GM23338 (cell line): ENCODE measurements at regions not wholly inside any gene's neighbourhood (a gene's known extent, or its start where the extent isn't known, plus 50 kb on each side); places are given as distances from the start of the nearest gene placed in this dataset.

ENCODE experiments used
- ATAC-seq: fragments of 200-7000 bp; cut with Tn5 transposase; 3 replicates; pipeline ENCODE4 v1.9.1; 2020
- DNase-seq: peaks from one replicate; pipeline ENCODE4 v3.0.0-alpha.2; 2015; ENCODE audit warnings: low spot score
- H2AFZ ChIP-seq: fragments of 200-600 bp; sonication (generic); 2 replicates; pipeline ENCODE4 v1.8.0; 2016; ENCODE audit warnings: antibody characterized with exemption, mild to moderate bottlenecking, moderate library complexity
- H3F3A ChIP-seq: fragments of 200-600 bp; sonication (generic); replicated peaks from 2 replicates; pipeline ENCODE4 v1.8.0; 2017; ENCODE audit warnings: antibody characterized with exemption, mixed run types, low read depth
- H3K27ac ChIP-seq: fragments of 200-600 bp; sonication (generic); 2 replicates; pipeline ENCODE4 v1.6.1; 2016; ENCODE audit warnings: low read depth
- H3K27me3 ChIP-seq: fragments of 200-600 bp; sonication (generic); 2 replicates; pipeline ENCODE4 v1.8.0; 2016; ENCODE audit warnings: mild to moderate bottlenecking, mixed run types, moderate library complexity; ENCODE audit not compliant: insufficient read depth
- H3K36me3 ChIP-seq: fragments of 200-600 bp; sonication (generic); 2 replicates; pipeline ENCODE4 v1.8.0; 2016; ENCODE audit warnings: mild to moderate bottlenecking; ENCODE audit not compliant: insufficient read depth
- H3K4me1 ChIP-seq: fragments of 200-600 bp; sonication (generic); 2 replicates; pipeline ENCODE4 v1.8.0; 2016; ENCODE audit warnings: mild to moderate bottlenecking, moderate library complexity; ENCODE audit not compliant: insufficient read depth
- H3K4me2 ChIP-seq: fragments of 200-600 bp; sonication (generic); 2 replicates; pipeline ENCODE4 v1.7.1; 2017; ENCODE audit warnings: mixed run types
- H3K4me3 ChIP-seq: fragments of 200-600 bp; sonication (generic); 2 replicates; pipeline ENCODE4 v1.6.1; 2016; ENCODE audit warnings: mixed run types
- H3K79me2 ChIP-seq: fragments of 200-600 bp; sonication (generic); replicated peaks from 2 replicates; pipeline ENCODE4 v1.8.0; 2017; ENCODE audit warnings: mild to moderate bottlenecking; ENCODE audit not compliant: insufficient read depth
- H3K9me2 ChIP-seq: fragments of 200-600 bp; sonication (generic); 2 replicates; pipeline ENCODE4 v1.8.0; 2017; ENCODE audit not compliant: insufficient read depth
- H4K20me1 ChIP-seq: fragments of 200-600 bp; sonication (generic); replicated peaks from 2 replicates; pipeline ENCODE4 v1.8.0; 2017; ENCODE audit warnings: mild to moderate bottlenecking; ENCODE audit not compliant: insufficient read depth
- H3K27ac Mint-ChIP-seq: 2 replicates; pipeline ENCODE4 v1.8.0; 2020; ENCODE audit warnings: inconsistent platforms, mild to moderate bottlenecking, moderate library complexity, mixed read lengths
- H3K27me3 Mint-ChIP-seq: 3 replicates; pipeline ENCODE4 v1.8.0; 2022; ENCODE audit warnings: low read depth, mild to moderate bottlenecking, moderate library complexity, mixed read lengths, inconsistent platforms; ENCODE audit not compliant: insufficient read depth, poor library complexity
- H3K36me3 Mint-ChIP-seq: 3 replicates; pipeline ENCODE4 v1.8.0; 2021; ENCODE audit warnings: low read depth, mild to moderate bottlenecking, inconsistent platforms, moderate library complexity, mixed read lengths
- H3K4me1 Mint-ChIP-seq: 3 replicates; pipeline ENCODE4 v1.8.0; 2020; ENCODE audit warnings: mild to moderate bottlenecking, inconsistent platforms, mixed read lengths
- H3K4me3 Mint-ChIP-seq: 3 replicates; pipeline ENCODE4 v1.8.0; 2021; ENCODE audit warnings: moderate library complexity, mild to moderate bottlenecking, inconsistent platforms, mixed read lengths
- H3K9me3 Mint-ChIP-seq: 3 replicates; pipeline ENCODE4 v1.8.0; 2020; ENCODE audit warnings: moderate library complexity, mild to moderate bottlenecking, inconsistent platforms, mixed read lengths
- EZH2 ChIP-seq: fragments of 200-600 bp; sonication (generic); IDR thresholded peaks from one replicate; pipeline ENCODE4 v1.8.0; 2017; ENCODE audit warnings: antibody characterized with exemption, mild to moderate bottlenecking, low read depth; ENCODE audit not compliant: unreplicated experiment
- NANOG ChIP-seq: IDR thresholded peaks from 2 replicates; pipeline ENCODE4 v1.6.1; 2016; ENCODE audit warnings: antibody characterized with exemption, borderline replicate concordance
- POLR2AphosphoS5 ChIP-seq: IDR thresholded peaks from 2 replicates; pipeline ENCODE4 v1.6.1; 2016; ENCODE audit warnings: antibody characterized with exemption, low read depth
- REST ChIP-seq: IDR thresholded peaks from one replicate; pipeline ENCODE4 v1.6.1; 2018; ENCODE audit warnings: antibody characterized with exemption; ENCODE audit not compliant: unreplicated experiment
- ZNF462 ChIP-seq: fragments of 250-450 bp; sonication (Bioruptor Pico); IDR thresholded peaks from 2 replicates; pipeline ENCODE4 v1.5.0; 2020; ENCODE audit warnings: mild to moderate bottlenecking, moderate library complexity

GRCh38 chr2:198304859-198305258 lies 500.5 kb downstream of the PLCL1 start (continued):
- TF ChIP-seq REST: no peak

GRCh38 chr2:198297350-198297749 lies 493.0 kb downstream of the PLCL1 start:
- no peaks in the 10 kb centered on the region for H4K20me1 ChIP-seq
- no peak for TF ChIP-seq ZNF462 (CRISPR knock-in tag)
- no peak for TF ChIP-seq POLR2AphosphoS5
- TF ChIP-seq EZH2: no peak
- TF ChIP-seq NANOG: no peak
- no peaks in the 10 kb centered on the region for H3K9me2 ChIP-seq
- H3K27ac Mint-ChIP-seq: no peak overlapping the region
- no peaks in the 10 kb centered on the region for H3K27me3 Mint-ChIP-seq
- no peaks in the 10 kb centered on the region for H3K36me3 Mint-ChIP-seq
- no peak for ATAC-seq
- no peaks in the 10 kb centered on the region for H3K27me3 ChIP-seq
- H3K4me1 ChIP-seq: no peaks in the 10 kb centered on the region; the same call in 1 of the 2 replicates
- H3K4me2 ChIP-seq: no peak overlapping the region; the same call in 1 of the 2 replicates
- DNase-seq: no peak
- peak overlapping the region; percentile 1; the same call in 1 of the 2 replicates for H2AFZ ChIP-seq
- H3K4me3 ChIP-seq: no peak overlapping the region
- no peaks in the 10 kb centered on the region for H3K79me2 ChIP-seq
- no peak overlapping the region for H3K4me3 Mint-ChIP-seq
- H3F3A ChIP-seq: no peaks in the 10 kb centered on the region
- H3K4me1 Mint-ChIP-seq: peaks cover 5% of the 10 kb centered on the region
- no peaks in the 10 kb centered on the region for H3K36me3 ChIP-seq
- no peaks in the 10 kb centered on the region for H3K9me3 Mint-ChIP-seq
- H3K27ac ChIP-seq: no peak overlapping the region
